Motor neuron (in vitro differentiated cells): ENCODE measurements at regions not wholly inside any gene's neighbourhood (a gene's known extent, or its start where the extent isn't known, plus 50 kb on each side); places are given as distances from the start of the nearest gene placed in this dataset.

Source experiments
- ATAC-seq, 8 experiments: fragments of 200-7000 bp; cut with Tn5 transposase; replicated peaks in 6 of 8; 2 replicates each; pipeline ENCODE4 v1.8.0; 2021; ENCODE audit warnings: mild to moderate bottlenecking in 8 of 8, moderate library complexity in 8 of 8
- H3K27ac ChIP-seq, 2 donors: fragments of 250-450 bp; sonication (Bioruptor Pico); 2 replicates each; pipeline ENCODE4 v1.9.0; 2021; ENCODE audit warnings: antibody characterized with exemption in 2 of 2, mild to moderate bottlenecking in 2 of 2, moderate library complexity in 1 of 2
- H3K4me1 ChIP-seq, 2 donors: fragments of 250-450 bp; sonication (Bioruptor Pico); replicated peaks in 1 of 2; 2 replicates each; pipeline ENCODE4 v1.6.1; 2021; ENCODE audit warnings: antibody characterized with exemption in 2 of 2, mild to moderate bottlenecking in 2 of 2, moderate library complexity in 1 of 2
- H3K4me3 ChIP-seq, 5 donors: fragments of 250-450 bp; sonication (Bioruptor Pico); 2 replicates each; pipeline ENCODE4 v1.9.0; 2021; ENCODE audit warnings: antibody characterized with exemption in 5 of 5, mild to moderate bottlenecking in 5 of 5, moderate library complexity in 4 of 5
- WGBS, 10 experiments: fragments of 450-650 bp; shearing (Covaris generic); methylation state at CpG; one replicate each; pipeline ENCODE4 v1.0.0; 2022; 5-methylcytosine and 5-hydroxymethylcytosine counted together
- in situ Hi-C, 9 experiments: fragments of 400-800 bp; cut with MboI; loops; one replicate each; pipeline ENCODE4 v1.15.0; 2021; ENCODE audit warnings: low sequenced_read_pairs in 9 of 9, low pct_unique_long_range_greater_than_20kb in 2 of 9; ENCODE audit not compliant: unreplicated experiment in 9 of 9

DNA sequence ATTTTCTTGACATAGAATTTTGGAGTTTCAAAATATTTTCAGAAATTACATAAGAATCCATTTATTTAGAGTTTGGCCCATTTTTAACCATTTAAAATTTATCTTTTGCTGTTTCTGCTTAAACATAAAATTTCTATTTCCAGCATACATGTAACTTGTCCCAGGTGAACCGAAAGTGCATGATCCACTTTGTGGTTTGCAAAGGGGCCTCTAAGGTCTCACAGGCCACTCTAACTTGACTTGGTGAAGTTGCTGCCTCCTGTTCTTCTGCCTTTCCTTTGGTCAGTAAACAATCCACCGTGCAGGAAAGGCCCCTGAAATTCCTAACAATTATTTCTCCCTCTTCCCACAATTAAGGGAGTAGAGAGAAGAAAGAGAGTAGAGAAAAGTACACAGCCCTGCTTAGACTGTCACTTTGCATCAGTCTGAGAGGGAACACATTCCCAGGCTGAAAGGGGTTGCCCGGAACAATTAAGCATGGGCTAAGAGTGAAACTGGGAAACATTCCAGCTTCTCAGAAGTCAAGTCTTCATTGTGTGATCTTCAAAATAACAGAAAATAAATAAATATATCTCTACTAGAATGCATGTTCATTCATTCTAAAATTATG lies 79.5 kb upstream of the SEMA3A start:
- 38 to 92% (median 67%) methylated on average over 1 to 3 of the region's 3 CpGs; no CpG with 5 or more reads in 1 of the 10 experiments for WGBS, 10 experiments
- in situ Hi-C loops: no loop called here
- Histone ChIP-seq H3K4me1 (peaks cover 0 to 3% of the 10 kb centered on the region in 2 donors), H3K27ac (no peak overlapping the region), H3K4me3 (no peak overlapping the region)
- peak in 3 of 8 experiments; percentile 55 to 89 (median 74) for ATAC-seq

DNA sequence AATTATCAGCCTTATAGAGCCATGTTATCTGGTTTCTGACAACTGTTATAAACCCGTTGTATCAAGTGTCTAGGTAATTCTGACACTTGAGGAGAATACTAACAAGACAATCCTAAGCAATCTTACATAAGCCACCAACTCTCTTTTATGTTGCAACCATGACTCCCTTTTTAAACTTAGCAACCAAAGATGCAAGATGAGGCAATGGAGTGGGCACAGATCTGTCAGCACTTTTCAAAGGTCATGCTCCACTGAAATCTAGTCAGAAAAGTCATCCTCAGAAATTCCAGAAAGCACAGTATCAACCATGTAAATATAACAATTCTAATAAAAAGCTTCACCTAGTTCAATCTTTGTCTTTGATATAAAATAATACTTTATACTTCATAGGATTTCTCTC lies 77.0 kb upstream of the SEMA3A start:
- WGBS, 10 experiments: 67 to 100% (median 94%) methylated on average over 1 of the region's 1 CpG; no CpG with 5 or more reads in 2 of the 10 experiments
- no peak overlapping the region for H3K27ac ChIP-seq
- peaks cover 0 to 3% of the 10 kb centered on the region in 2 donors for H3K4me1 ChIP-seq
- H3K4me3 ChIP-seq: no peak overlapping the region
- in situ Hi-C loops: no loop called here
- ATAC-seq: peak in 2 of 8 experiments; percentile 32 to 68

DNA sequence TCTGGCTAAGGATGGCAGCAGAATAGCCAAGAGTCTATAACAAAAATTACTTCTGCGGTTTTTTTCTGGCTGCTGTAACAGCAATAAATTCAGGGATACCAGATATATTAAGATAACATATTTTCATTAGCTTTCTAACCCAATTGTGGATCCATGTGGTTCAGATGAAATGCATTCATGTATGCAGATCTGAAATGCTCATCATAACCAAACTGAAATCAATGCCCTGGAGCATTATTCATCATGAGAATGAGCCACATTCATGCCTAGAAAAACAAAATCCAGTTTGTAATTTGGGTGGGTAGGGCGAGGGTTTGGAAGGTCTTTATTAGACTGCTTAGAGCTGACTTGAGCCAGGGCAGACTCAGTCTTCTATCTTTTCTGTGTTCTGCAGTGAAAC lies 69.8 kb upstream of the SEMA3A start:
- in situ Hi-C loops: no loop called here
- Histone ChIP-seq H3K4me3 (no peak overlapping the region), H3K27ac (no peak overlapping the region), H3K4me1 (no peaks in the 10 kb centered on the region)
- peak in 3 of 8 experiments; percentile 94 to 97 (median 94) for ATAC-seq
- 0 to 100% (median 93%) methylated on average over 1 to 2 of the region's 2 CpGs; no CpG with 5 or more reads in 3 of the 10 experiments for WGBS, 10 experiments

DNA sequence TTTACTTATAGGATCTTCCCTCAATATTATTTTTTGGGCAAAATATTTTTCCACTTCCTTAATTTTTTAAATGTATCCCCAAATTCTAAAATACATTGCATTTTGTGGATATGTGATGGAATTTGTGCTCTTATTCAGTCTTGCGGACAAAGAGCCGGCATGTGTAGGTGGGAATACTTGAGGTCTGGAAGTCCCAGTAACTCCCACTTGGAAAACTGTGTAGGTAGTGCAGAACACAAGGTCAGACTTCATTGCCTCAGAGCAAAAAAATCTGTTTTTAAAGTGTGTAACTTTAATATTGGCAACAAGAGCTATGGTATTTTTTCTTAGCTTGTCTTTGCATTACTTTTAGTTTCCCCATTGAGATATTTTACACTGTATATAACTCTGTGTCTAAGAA lies 68.5 kb upstream of the SEMA3A start:
- in situ Hi-C loops: no loop called here
- Histone ChIP-seq H3K4me1 (no peaks in the 10 kb centered on the region), H3K4me3 (no peak overlapping the region), H3K27ac (no peak overlapping the region)
- 72 to 100% (median 100%) methylated on average over 1 to 2 of the region's 2 CpGs for WGBS, 10 experiments
- no peak for ATAC-seq

DNA sequence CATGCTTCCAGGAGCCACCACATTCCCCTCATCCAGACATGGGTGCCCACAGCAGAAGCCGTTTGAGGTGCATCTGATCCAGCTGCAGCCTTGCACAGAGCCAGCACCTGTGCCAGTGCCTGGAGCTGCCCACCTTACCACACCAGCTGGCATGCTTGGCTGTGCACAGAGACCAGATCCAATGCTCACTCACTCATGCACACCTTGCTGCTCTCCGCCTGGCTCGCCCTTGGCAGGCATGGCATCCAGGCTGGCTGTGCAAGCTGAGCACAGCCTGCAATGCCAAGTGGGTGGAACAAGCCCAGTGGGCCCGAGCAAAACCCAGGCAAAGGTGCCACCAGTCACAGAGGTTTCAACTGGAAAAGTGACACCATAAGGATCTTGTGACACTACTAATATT lies 66.9 kb upstream of the SEMA3A start:
- no peak for ATAC-seq
- no peaks in the 10 kb centered on the region for H3K4me1 ChIP-seq
- H3K27ac ChIP-seq: no peak overlapping the region
- in situ Hi-C loops: no loop called here
- 100% methylated on average over 1 of the region's 4 CpGs; no CpG with 5 or more reads in 8 of the 10 experiments for WGBS, 10 experiments
- no peak overlapping the region for H3K4me3 ChIP-seq

DNA sequence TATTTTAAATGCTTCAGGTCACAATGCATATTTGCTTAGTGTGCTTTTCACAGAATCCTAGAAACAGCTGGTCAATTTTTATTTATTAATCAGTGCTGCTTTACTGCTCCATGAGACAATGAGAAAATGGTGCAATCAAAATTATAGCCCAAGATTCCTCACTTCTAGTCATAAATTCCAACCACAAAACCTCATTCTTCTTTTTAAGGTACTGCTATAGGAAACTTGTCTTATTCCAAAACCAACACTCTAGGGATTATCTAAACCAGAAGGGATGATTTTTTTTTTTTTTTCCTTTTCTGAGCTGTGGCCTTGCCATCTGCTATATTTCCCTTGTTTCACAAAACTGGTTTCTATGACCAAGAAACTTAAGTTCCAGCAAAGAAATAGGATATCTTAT lies 64.0 kb upstream of the SEMA3A start:
- H3K4me3 ChIP-seq: no peak overlapping the region
- ATAC-seq: no peak
- in situ Hi-C loops: no loop called here
- H3K4me1 ChIP-seq: no peaks in the 10 kb centered on the region
- H3K27ac ChIP-seq: no peak overlapping the region

DNA sequence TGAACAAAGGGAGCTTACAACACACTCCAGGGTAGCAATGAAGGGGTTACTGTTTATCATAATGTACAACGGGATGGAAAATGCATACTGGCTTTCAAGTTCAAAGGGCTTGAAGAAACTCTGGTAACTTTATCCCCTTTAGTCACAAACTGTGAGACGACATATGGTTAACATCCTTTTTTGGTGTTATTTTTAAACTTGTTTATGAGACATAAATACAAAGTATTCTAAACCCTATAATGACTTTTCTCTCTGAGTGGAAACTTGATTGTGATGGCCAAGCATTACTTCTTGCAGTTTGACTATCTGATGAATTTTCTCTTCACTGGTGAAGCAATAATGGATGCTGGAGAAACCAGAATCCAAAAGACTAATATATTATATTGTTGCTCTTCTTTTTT lies 62.0 kb upstream of the SEMA3A start:
- in situ Hi-C loops: no loop called here
- Histone ChIP-seq H3K4me3 (no peak overlapping the region), H3K4me1 (no peaks in the 10 kb centered on the region), H3K27ac (no peak overlapping the region)
- peak in 2 of 8 experiments; percentile 22 to 55 for ATAC-seq
- 0 to 100% (median 54%) methylated on average over 1 to 2 of the region's 2 CpGs; no CpG with 5 or more reads in 1 of the 10 experiments for WGBS, 10 experiments

DNA sequence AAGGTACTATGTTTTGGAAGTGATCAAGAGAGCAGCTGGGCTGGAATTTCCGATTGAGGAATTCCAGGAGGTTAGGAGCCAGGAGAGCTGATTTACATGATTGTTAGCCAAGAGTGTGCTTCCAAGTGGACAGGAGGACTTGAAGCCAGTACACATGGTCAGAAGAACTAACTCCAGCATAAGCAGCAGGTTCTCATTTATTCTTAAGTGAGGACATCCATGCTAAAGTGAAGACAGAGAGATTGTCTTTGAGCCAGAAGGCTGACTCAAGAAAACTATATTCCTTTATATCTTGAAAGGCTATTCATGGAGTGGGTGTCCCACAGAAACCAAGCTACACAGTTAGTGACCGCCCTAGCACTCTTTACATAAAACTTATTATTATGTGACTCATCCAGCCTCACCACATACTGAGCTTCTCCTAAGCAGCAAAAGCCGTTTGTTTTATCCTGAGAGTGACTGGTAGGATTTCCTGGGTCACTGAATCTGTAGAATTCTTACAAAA lies 56.7 kb upstream of the SEMA3A start:
- 0 to 48% (median 14%) methylated on average over 1 to 3 of the region's 3 CpGs; no CpG with 5 or more reads in 1 of the 10 experiments for WGBS, 10 experiments
- H3K4me1 ChIP-seq: peaks cover 0 to 3% of the 10 kb centered on the region in 2 donors
- in situ Hi-C loops: no loop called here
- no peak overlapping the region for H3K4me3 ChIP-seq
- no peak overlapping the region for H3K27ac ChIP-seq
- peak; percentile 68 to 99 (median 73) for ATAC-seq

DNA sequence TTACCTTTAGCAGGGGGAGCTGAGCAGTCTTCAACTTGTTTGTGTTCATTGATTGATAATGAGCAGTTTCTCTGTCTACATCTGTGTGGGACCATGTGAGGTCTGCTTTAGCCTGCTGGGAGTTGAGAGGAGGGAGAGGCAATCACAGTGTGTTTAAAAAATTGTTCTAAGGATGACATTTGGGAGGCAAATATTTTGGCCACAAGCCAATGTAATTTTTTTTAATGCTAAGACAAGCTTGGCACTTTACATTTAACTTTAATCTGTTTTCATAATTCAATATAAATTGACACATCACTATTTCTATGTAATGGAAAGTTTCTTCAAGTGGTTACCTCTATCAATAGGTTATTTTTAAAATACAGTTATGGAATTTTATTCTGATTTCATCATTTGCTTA lies 55.9 kb upstream of the SEMA3A start:
- Histone ChIP-seq H3K4me3 (no peak overlapping the region), H3K27ac (no peak overlapping the region), H3K4me1 (peaks cover 0 to 3% of the 10 kb centered on the region in 2 donors)
- in situ Hi-C loops: no loop called here
- no peak for ATAC-seq

DNA sequence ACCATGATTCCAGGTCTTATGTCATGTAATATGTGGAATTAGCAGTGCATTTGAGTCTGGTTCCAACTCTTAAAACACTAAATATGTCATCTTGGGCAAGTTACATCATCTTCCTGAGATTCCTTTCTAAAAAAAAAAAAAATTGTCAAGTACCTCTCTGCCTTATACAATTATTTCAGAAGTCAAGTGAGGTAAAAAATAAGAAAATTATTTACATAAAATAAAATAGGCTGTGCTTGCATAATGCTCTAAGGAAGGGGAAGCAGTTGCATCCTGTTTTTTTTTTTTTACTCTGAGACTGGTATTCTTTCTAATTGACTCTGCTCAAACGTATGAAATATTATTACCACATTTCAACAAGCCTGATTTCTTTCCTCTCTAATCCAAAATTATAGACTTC lies 55.1 kb upstream of the SEMA3A start:
- 29 to 100% (median 44%) methylated on average over 1 of the region's 1 CpG; no CpG with 5 or more reads in 2 of the 10 experiments for WGBS, 10 experiments
- in situ Hi-C loops: no loop called here
- H3K4me3 ChIP-seq: no peak overlapping the region
- no peak overlapping the region for H3K27ac ChIP-seq
- H3K4me1 ChIP-seq: peaks cover 0 to 3% of the 10 kb centered on the region in 2 donors
- ATAC-seq: no peak

DNA sequence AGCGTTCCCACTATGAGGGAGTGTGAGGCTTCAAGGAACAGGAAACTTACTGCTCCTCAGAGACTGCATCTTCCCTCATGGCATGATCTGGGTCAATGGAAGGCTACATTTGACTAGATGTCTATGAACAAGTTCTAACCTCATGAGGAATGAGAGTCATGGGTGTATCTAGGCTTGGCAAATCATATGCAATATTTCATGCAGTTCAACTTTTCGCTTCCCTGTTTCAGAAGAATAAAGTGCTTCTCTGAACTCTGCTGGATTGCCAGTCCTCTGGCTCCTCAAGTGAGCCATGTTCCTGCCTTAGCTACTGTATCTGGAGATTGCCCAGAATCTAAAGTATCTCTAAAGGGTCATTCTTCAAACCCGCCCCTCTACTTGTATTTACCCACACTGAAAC lies 54.3 kb upstream of the SEMA3A start:
- Histone ChIP-seq H3K4me1 (peaks cover 0 to 3% of the 10 kb centered on the region in 2 donors), H3K4me3 (no peak overlapping the region), H3K27ac (no peak overlapping the region)
- in situ Hi-C loops: no loop called here
- WGBS, 10 experiments: 52 to 100% (median 92%) methylated on average over 1 to 3 of the region's 3 CpGs; no CpG with 5 or more reads in 2 of the 10 experiments
- ATAC-seq: no peak

DNA sequence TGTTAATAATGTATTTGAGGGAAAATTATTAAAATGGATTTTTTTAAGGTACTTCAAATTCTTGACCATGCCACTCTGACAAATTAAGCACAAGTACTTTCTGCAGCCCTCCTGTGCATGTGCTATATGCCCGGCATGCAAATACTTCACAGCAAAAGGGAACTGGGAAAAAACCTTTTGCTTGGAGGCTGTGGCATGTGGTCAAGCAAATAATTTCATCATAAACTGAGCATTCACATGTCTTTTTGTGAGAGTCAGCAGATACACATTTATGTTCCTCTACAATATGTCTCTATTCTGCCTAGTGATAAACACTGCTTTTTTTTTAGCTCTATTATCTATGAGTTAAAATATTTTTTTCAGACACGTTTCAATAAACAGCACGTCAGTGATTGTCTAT lies 53.7 kb upstream of the SEMA3A start:
- in situ Hi-C loops: no loop called here
- no peak for ATAC-seq
- WGBS, 10 experiments: 21 to 100% (median 93%) methylated on average over 2 to 3 of the region's 3 CpGs
- H3K27ac ChIP-seq: no peak overlapping the region
- peaks cover 0 to 3% of the 10 kb centered on the region in 2 donors for H3K4me1 ChIP-seq
- no peak overlapping the region for H3K4me3 ChIP-seq

DNA sequence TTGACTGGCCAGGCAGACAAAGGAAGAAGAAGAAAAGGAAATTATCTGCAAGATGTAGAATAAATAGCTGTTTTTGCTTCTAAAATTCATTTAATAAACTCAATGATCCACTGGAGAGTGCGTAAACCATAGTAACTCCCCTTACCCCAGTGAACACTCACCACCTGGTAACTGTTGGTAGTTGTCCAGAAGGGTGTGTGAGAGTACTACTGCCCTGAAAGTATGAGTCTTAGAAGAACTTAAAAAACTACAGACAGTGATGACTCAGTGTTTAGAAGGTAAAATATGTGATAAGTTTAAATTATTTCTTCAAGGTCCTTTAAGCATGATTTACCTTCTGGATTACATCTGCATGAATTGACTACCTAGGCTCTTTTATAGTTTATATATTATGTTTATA lies 53.0 kb upstream of the SEMA3A start:
- 55 to 100% (median 100%) methylated on average over 1 of the region's 1 CpG; no CpG with 5 or more reads in 1 of the 10 experiments for WGBS, 10 experiments
- in situ Hi-C loops: no loop called here
- ATAC-seq: peak in 1 of 8 experiments; percentile 6

DNA sequence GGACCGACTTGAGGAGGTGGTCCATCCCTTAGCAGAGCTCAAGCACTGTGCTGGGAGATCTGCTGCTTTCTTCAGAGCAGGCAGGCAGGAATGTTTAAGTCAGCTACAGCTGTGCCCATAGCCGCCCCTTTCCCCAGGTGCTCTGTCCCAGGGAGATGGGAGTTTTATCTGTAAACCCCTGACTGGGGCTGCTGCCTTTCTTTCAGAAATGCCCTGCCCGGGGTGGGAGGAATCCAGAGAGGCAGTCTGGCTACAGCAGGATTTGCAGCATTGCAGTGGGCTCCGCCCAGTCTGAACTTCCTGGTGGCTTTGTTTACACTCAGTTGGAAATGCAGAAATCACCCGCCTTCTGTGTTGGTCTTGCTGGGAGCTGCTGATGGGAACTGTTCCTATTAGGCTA lies 51.2 kb upstream of the SEMA3A start:
- Histone ChIP-seq H3K4me1 (peaks cover 0 to 3% of the 10 kb centered on the region in 2 donors), H3K27ac (no peak overlapping the region), H3K4me3 (no peak overlapping the region)
- in situ Hi-C loops: no loop called here
- peak in 3 of 8 experiments; percentile 59 to 94 (median 64) for ATAC-seq
- 65 to 100% (median 81%) methylated on average over 1 to 3 of the region's 5 CpGs; no CpG with 5 or more reads in 6 of the 10 experiments for WGBS, 10 experiments

More for the DNA sequence above, 53.0 kb upstream of the SEMA3A start:
- Histone ChIP-seq H3K27ac (no peak overlapping the region), H3K4me3 (no peak overlapping the region), H3K4me1 (peaks cover 0 to 3% of the 10 kb centered on the region in 2 donors)
